Panc1 (cell line): ENCODE measurements at regions not wholly inside any gene's neighbourhood (a gene's known extent, or its start where the extent isn't known, plus 50 kb on each side); places are given as distances from the start of the nearest gene placed in this dataset.

Source experiments
- CTCF ChIP-seq: fragments of 450-650 bp; IDR thresholded peaks from 2 replicates; pipeline ENCODE4 v1.5.1; 2017; ENCODE audit warnings: mild to moderate bottlenecking
- POLR2AphosphoS5 ChIP-seq: IDR thresholded peaks from 2 replicates; pipeline ENCODE4 v1.6.1; 2012; ENCODE audit warnings: mild to moderate bottlenecking, low read depth, low read length, moderate library complexity
- REST ChIP-seq, 2 experiments: IDR thresholded peaks; 2 replicates each; pipeline ENCODE4 v1.6.1; 2011 to 2012; ENCODE audit warnings: low read depth in 2 of 2, control low read depth in 1 of 2, low read length in 1 of 2, mild to moderate bottlenecking in 1 of 2, moderate library complexity in 1 of 2; ENCODE audit not compliant: insufficient read depth in 1 of 2
- SIN3A ChIP-seq: IDR thresholded peaks from 2 replicates; pipeline ENCODE4 v1.6.1; 2012; ENCODE audit warnings: low read depth, mild to moderate bottlenecking, low read length, moderate library complexity, borderline replicate concordance; ENCODE audit not compliant: insufficient read depth

GRCh38 chr10:78944723-78945312, 123.9 kb upstream of the ZMIZ1 start:
- TF ChIP-seq CTCF (no peak), POLR2AphosphoS5 (no peak), SIN3A (no peak), REST (IDR thresholded peaks at IDR 0.05; ENCODE audit: insufficient read depth in 1 of 2, low read depth in 2 of 2, low read length in 1 of 2) (no peak)
